ENCODE measurements at regions not wholly inside any gene's neighbourhood (a gene's known extent, or its start where the extent isn't known, plus 50 kb on each side); places are given as distances from the start of the nearest gene placed in this dataset.

DNA sequence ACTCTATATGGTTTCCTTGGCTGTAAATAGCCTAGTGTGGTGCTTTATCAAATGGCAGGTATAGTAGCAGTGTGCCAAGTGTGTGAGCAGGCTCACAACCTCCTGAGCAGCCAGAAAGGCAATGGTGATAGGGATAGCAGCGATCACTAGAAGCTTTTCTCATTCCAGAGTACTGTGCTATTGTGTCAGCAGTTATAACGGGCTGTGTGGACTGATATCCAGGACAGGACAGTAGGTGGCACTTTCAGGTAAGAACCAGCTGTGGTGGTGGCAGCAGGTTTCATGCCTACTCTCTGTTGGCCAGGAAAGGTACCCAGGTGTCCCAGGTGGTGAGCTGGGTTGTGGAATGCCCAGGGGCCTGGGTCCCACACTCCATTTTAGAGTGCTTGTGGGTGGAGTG is 448.8 kb upstream of the BTBD3 start:
- 93 to 100% methylated on average over 2 of the region's 2 CpGs for WGBS, 2 donors
- H3K4me3 ChIP-seq (ENCODE audit: low read depth, poor library complexity, severe bottlenecking), result no peak overlapping the region
- no peak for DNase-seq (ENCODE audit: low spot score in 2 of 2)
- TF ChIP-seq, protein P1, sequence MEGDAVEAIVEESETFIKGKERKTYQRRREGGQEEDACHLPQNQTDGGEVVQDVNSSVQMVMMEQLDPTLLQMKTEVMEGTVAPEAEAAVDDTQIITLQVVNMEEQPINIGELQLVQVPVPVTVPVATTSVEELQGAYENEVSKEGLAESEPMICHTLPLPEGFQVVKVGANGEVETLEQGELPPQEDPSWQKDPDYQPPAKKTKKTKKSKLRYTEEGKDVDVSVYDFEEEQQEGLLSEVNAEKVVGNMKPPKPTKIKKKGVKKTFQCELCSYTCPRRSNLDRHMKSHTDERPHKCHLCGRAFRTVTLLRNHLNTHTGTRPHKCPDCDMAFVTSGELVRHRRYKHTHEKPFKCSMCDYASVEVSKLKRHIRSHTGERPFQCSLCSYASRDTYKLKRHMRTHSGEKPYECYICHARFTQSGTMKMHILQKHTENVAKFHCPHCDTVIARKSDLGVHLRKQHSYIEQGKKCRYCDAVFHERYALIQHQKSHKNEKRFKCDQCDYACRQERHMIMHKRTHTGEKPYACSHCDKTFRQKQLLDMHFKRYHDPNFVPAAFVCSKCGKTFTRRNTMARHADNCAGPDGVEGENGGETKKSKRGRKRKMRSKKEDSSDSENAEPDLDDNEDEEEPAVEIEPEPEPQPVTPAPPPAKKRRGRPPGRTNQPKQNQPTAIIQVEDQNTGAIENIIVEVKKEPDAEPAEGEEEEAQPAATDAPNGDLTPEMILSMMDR (IDR thresholded peaks at IDR 0.05), result no peak
- no peak for TF ChIP-seq POLR2A (IDR thresholded peaks at IDR 0.05)
- intact Hi-C loops (cut with DNase I; ENCODE audit: low total_unique reads), result no loop called here

DNA sequence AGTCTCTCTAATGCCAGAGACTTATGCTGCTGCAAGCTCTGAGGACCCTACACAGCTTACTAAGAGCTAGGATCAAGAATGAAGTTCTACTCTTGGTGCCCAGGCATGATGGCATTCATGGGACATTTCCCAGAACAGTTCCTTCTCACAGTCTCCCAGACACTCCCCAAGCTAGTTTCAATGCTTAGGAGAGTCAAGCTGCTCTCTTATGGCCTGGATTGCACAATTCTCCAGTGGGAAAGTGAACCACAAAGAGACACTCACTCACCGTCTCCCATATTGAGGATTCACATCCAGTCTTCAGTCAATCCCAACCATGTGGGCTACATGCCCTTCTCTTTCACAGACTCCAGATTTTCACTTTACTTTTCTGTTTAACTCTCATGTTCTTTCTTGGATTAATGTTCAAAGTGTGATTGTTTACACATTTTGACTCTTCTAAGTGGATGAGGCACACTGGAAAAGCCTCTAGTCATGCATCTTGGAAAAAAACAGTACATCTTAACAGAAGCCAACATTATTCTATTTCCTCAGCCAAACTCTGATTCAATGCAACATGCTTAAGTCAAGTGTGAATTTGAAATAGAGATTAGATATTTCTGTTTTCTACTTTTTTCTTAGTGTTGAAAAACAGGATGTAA is 447.8 kb upstream of the BTBD3 start:
- DNase-seq (ENCODE audit: low spot score in 2 of 2), result no peak
- intact Hi-C loops (cut with DNase I; ENCODE audit: low total_unique reads), result no loop called here
- H3K4me3 ChIP-seq (ENCODE audit: low read depth, poor library complexity, severe bottlenecking), result no peak overlapping the region
- TF ChIP-seq, protein P1 (IDR thresholded peaks at IDR 0.05), result no peak
- no peak for TF ChIP-seq POLR2A (IDR thresholded peaks at IDR 0.05)
- 35 to 39% methylated on average over 1 of the region's 1 CpG for WGBS, 2 donors

DNA sequence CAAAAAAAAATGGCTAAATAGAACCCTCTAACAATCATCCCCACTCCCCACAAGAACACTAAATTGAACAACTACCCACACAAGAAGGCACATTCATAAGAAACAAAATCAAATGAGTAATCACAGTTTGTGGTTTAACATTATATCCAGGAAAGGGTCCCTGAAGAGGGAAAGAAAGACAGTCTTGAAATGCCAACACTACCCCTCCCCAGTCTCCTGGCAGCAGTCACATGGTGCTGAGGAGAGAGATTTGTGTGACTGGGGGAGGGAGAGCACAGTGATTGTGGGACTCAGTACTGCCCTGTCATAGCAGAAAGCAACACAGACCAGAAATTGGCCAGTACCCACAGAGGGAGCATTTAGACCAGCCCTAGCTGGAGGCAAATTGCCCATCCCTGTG is 443.7 kb upstream of the BTBD3 start:
- no peak for DNase-seq (ENCODE audit: low spot score in 2 of 2)
- no peak overlapping the region for H3K4me3 ChIP-seq (ENCODE audit: low read depth, poor library complexity, severe bottlenecking)
- intact Hi-C loops (cut with DNase I; ENCODE audit: low total_unique reads), result no loop called here
- TF ChIP-seq, protein P1 (IDR thresholded peaks at IDR 0.05), result no peak
- no peak for TF ChIP-seq POLR2A (IDR thresholded peaks at IDR 0.05)

DNA sequence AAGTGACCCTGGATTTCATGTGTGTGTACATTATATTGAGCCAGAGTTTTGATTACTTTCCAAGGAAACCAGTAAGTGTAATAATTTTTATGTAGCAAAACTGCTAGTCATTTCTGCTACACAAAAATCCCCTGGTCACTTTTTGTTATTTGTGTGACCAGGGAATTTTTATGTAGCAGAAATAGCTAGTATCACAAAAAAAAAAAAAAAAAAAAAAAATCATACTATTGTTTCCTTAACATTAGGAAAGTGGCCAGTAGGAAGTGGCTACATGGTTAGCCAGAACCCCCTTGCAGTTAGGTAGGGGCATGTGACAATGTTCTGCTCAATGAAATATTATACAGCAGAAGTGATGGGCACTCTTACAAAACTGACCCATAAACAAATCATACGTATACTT is 434.0 kb upstream of the BTBD3 start:
- DNase-seq (ENCODE audit: low spot score in 2 of 2), result no peak
- TF ChIP-seq, protein P1 (IDR thresholded peaks at IDR 0.05), result no peak
- TF ChIP-seq POLR2A (IDR thresholded peaks at IDR 0.05), result no peak
- intact Hi-C loops (cut with DNase I; ENCODE audit: low total_unique reads), result no loop called here
- no peak overlapping the region for H3K4me3 ChIP-seq (ENCODE audit: low read depth, poor library complexity, severe bottlenecking)
- 88 to 100% methylated on average over 1 of the region's 1 CpG for whole genome bisulfite sequencing, 2 donors

DNA sequence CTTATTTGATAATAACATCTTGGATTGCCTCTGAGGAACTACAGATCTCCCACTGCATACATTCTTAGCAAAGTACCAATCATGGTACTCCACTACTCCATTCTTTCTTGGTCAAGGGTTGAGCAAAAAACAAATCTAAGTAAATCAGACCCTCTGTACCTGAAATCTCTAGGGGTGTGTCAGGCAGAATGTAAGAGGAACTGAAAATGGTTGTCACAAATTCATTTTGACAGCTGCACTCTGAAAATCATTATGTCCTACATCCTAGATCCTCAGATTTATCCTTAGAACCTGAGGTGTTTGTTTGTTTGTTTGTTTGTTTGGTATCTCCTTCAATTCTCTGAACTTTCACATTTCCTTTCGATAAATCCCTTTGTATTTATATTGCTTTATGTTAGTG is 433.2 kb upstream of the BTBD3 start:
- no peak for TF ChIP-seq POLR2A (IDR thresholded peaks at IDR 0.05)
- TF ChIP-seq, protein P1 (IDR thresholded peaks at IDR 0.05), result no peak

DNA sequence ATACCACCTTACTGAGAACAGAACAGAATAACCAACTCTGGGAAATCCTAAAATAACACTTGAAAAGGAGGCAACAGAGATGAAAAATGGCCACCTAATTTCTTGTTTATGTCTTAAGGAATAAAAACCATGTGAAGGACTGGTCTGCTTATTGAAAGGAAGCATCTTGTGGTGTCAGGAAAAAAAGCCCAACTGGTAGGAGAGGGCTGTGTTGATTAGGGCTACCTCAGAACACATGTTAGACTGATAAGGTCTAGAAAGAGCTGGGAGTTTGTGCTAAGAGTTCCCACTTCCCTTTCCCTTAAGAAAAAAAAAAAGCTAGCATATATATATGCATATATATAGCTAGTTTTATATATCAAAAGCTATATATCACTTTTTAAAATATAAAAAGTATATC is 425.3 kb upstream of the BTBD3 start:
- intact Hi-C loops (cut with DNase I; ENCODE audit: low total_unique reads), result no loop called here
- TF ChIP-seq, protein P1 (IDR thresholded peaks at IDR 0.05), result no peak
- TF ChIP-seq POLR2A (IDR thresholded peaks at IDR 0.05), result no peak
- DNase-seq (ENCODE audit: low spot score in 2 of 2), result no peak
- no peak overlapping the region for H3K4me3 ChIP-seq (ENCODE audit: low read depth, poor library complexity, severe bottlenecking)

More for the DNA sequence above, 433.2 kb upstream of the BTBD3 start:
- intact Hi-C loops (cut with DNase I; ENCODE audit: low total_unique reads), result no loop called here
- WGBS, 2 donors, result 97 to 100% methylated on average over 1 of the region's 1 CpG
- H3K4me3 ChIP-seq (ENCODE audit: low read depth, poor library complexity, severe bottlenecking), result no peak overlapping the region
- DNase-seq (ENCODE audit: low spot score in 2 of 2), result no peak

Measured in lower leg skin (tissue), 4 donors.